Lower leg skin (tissue), 3 donors: ENCODE measurements at regions not wholly inside any gene's neighbourhood (a gene's known extent, or its start where the extent isn't known, plus 50 kb on each side); places are given as distances from the start of the nearest gene placed in this dataset.

Experiments
- POLR2A ChIP-seq, 2 donors: fragments of 450-650 bp; IDR thresholded peaks; one replicate each; pipeline ENCODE4 v1.6.1; 2016 to 2017; ENCODE audit warnings: antibody characterized with exemption in 2 of 2, mild to moderate bottlenecking in 1 of 2, moderate library complexity in 1 of 2
- TF ChIP-seq, protein P1 (sequence below), 3 donors: fragments of 450-650 bp; IDR thresholded peaks; one replicate each; pipeline ENCODE4 v1.5.1; 2016; ENCODE audit warnings: antibody characterized with exemption in 3 of 3, mild to moderate bottlenecking in 3 of 3, moderate library complexity in 2 of 3

DNA sequence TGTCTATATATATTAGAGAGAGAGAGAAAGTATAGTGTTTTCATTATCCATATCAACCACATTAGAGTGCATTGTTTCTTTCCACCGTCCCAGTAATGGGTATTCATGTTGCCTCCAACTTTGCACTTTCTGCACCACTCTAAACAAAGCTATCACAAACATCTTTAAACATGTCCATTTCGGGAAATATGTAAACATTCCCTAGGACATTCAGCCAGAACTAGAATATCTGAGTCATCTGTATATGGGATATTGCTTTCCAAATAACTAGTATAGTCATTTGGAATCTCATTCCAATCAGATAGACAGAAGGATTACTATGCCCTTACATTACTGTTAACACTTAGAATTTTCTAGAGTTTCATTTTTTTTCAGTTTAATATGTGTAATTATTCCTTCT lies 914.9 kb upstream of the EPHA6 start:
- TF ChIP-seq, protein P1, sequence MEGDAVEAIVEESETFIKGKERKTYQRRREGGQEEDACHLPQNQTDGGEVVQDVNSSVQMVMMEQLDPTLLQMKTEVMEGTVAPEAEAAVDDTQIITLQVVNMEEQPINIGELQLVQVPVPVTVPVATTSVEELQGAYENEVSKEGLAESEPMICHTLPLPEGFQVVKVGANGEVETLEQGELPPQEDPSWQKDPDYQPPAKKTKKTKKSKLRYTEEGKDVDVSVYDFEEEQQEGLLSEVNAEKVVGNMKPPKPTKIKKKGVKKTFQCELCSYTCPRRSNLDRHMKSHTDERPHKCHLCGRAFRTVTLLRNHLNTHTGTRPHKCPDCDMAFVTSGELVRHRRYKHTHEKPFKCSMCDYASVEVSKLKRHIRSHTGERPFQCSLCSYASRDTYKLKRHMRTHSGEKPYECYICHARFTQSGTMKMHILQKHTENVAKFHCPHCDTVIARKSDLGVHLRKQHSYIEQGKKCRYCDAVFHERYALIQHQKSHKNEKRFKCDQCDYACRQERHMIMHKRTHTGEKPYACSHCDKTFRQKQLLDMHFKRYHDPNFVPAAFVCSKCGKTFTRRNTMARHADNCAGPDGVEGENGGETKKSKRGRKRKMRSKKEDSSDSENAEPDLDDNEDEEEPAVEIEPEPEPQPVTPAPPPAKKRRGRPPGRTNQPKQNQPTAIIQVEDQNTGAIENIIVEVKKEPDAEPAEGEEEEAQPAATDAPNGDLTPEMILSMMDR (IDR thresholded peaks at IDR 0.05), result no peak
- no peak for TF ChIP-seq POLR2A (IDR thresholded peaks at IDR 0.05)
